Prostate gland (tissue), 2 donors: ENCODE measurements at regions not wholly inside any gene's neighbourhood (a gene's known extent, or its start where the extent isn't known, plus 50 kb on each side); places are given as distances from the start of the nearest gene placed in this dataset.

Experiments
- CTCF ChIP-seq, 4 experiments: fragments of 200-600 bp in 2 of 4; fragments of 450-650 bp in 2 of 4; sonication (generic) in 2 of 4; IDR thresholded peaks; 1 replicate in 3 of 4; 2 replicates in 1 of 4; pipeline ENCODE4 v1.5.1; 2016 to 2019; ENCODE audit warnings: antibody characterized with exemption in 4 of 4, mild to moderate bottlenecking in 2 of 4, moderate library complexity in 2 of 4
- POLR2A ChIP-seq: fragments of 450-650 bp; IDR thresholded peaks from one replicate; pipeline ENCODE4 v1.6.1; 2016; ENCODE audit warnings: antibody characterized with exemption, mild to moderate bottlenecking
- POLR2AphosphoS5 ChIP-seq: sonication (generic); formaldehyde crosslinking; IDR thresholded peaks from one replicate; pipeline ENCODE4 v1.6.1; 2017; ENCODE audit warnings: antibody characterized with exemption

GRCh38 chr1:187641907-187642306, 813.2 kb downstream of the PLA2G4A start:
- no peak for TF ChIP-seq CTCF (IDR thresholded peaks at IDR 0.05)
- no peak for TF ChIP-seq POLR2A
- no peak for TF ChIP-seq POLR2AphosphoS5
